HAP-1 (cell line): ENCODE measurements at regions not wholly inside any gene's neighbourhood (a gene's known extent, or its start where the extent isn't known, plus 50 kb on each side); places are given as distances from the start of the nearest gene placed in this dataset.
A peak's percentile ranks its signal among the peaks of the same experiment; 100 is the strongest.

Experiments
- DNase-seq, 2 experiments: peaks; one replicate each; pipeline ENCODE4 v3.0.0-alpha.2; 2016 to 2020; ENCODE audit warnings: low spot score in 2 of 2
- H3K27me3 ChIP-seq: fragments of 250-450 bp; sonication (Bioruptor Pico); 2 replicates; pipeline ENCODE4 v1.5.1; 2020; ENCODE audit warnings: low read depth, mild to moderate bottlenecking, moderate library complexity
- H3K36me3 ChIP-seq: fragments of 250-450 bp; sonication (Bioruptor Pico); replicated peaks from 2 replicates; pipeline ENCODE4 v1.5.1; 2020; ENCODE audit warnings: mild to moderate bottlenecking
- H3K4me1 ChIP-seq: fragments of 250-450 bp; sonication (Bioruptor Pico); 2 replicates; pipeline ENCODE4 v1.5.1; 2020; ENCODE audit warnings: mild to moderate bottlenecking
- H3K4me3 ChIP-seq: fragments of 250-450 bp; sonication (Bioruptor Pico); 2 replicates; pipeline ENCODE4 v1.5.1; 2020; ENCODE audit warnings: mild to moderate bottlenecking, moderate library complexity
- H3K9me3 ChIP-seq: fragments of 250-450 bp; sonication (Bioruptor Pico); 2 replicates; pipeline ENCODE4 v1.5.1; 2020; ENCODE audit warnings: mild to moderate bottlenecking, moderate library complexity
- in situ Hi-C: fragments of 300-500 bp; cut with MboI; formaldehyde crosslinking; loops from 3 replicates; pipeline ENCODE4 v1.14.3; 2020; ENCODE audit warnings: low sequenced_read_pairs, inconsistent platforms, mixed read lengths

- H3K27me3 ChIP-seq, result no peaks in the 10 kb centered on the region
- H3K4me1 ChIP-seq, result no peaks in the 10 kb centered on the region
- in situ Hi-C loops, result no loop called here
- H3K4me3 ChIP-seq, result no peak overlapping the region
- no peaks in the 10 kb centered on the region for H3K36me3 ChIP-seq
- DNase-seq, result no peak
- no peaks in the 10 kb centered on the region for H3K9me3 ChIP-seq
Measured at GRCh38 chr3:20700714-20701113, 514.7 kb upstream of the SGO1 start.

DNA sequence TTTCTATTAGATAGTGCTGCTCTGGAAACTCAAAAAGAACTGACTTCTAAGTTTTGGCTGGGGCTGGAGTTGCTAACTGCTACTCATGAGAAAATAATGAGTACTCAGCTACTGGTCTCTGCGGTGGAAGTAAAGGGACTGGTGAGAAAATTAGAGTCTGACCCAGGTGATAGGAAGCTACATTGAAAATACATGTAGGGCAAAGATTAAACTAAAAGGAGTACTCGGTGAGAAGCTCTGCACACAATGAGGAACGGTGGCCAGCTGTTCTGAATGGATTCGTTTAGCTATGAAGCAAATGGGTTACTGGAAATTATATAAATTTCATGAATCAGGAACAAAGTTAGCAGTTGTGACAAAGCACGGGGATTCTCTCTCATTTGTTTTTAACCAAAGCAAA lies 512.9 kb upstream of the SGO1 start:
- no peaks in the 10 kb centered on the region for H3K27me3 ChIP-seq
- no peaks in the 10 kb centered on the region for H3K9me3 ChIP-seq
- DNase-seq, result no peak
- H3K36me3 ChIP-seq, result no peaks in the 10 kb centered on the region
- H3K4me3 ChIP-seq, result no peak overlapping the region
- in situ Hi-C loops, result no loop called here
- H3K4me1 ChIP-seq, result no peaks in the 10 kb centered on the region

DNA sequence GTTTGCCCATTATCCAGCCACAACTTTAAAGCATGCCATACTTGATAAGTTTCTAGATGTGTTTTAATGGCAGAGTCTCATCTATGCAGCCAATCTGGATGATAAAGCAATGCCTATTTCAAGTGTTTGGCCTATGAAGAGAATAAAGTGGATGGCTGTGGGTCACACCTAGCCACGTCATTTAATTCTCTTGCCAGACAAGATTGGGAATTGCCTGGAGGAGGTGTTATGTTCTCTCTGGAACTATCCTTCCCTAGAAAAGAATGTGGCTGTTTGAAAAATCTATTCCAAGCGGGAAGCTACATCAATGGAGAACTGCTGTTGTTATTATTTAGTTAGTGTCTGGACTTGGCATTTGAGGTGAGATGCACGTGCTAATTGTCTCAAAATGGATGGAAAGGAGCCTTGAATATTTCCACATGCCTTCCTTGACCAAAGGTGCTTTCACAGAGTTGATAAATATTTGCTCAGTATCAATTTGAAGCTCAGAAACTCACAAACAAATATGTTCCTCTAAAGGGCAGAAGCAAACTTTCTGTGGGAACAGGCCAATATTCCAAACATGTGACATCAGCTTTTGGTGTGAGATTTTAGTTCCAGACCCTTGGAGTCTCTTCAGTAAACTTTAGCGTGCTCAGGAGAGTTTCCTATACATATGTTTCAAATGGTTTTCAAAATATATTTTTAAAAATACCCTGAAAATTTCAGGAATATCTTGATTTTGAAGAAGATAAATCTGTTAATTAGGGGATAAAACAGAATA lies 510.6 kb upstream of the SGO1 start:
- no peaks in the 10 kb centered on the region for H3K36me3 ChIP-seq
- H3K4me3 ChIP-seq, result no peak overlapping the region
- H3K9me3 ChIP-seq, result no peaks in the 10 kb centered on the region
- no peaks in the 10 kb centered on the region for H3K4me1 ChIP-seq
- in situ Hi-C loops, result no loop called here
- DNase-seq, result no peak
- no peaks in the 10 kb centered on the region for H3K27me3 ChIP-seq

GRCh38 chr3:20692675-20693074 lies 506.7 kb upstream of the SGO1 start:
- no peaks in the 10 kb centered on the region for H3K27me3 ChIP-seq
- in situ Hi-C loops, result no loop called here
- no peak for DNase-seq
- H3K9me3 ChIP-seq, result no peaks in the 10 kb centered on the region
- no peak overlapping the region for H3K4me3 ChIP-seq
- no peaks in the 10 kb centered on the region for H3K36me3 ChIP-seq
- H3K4me1 ChIP-seq, result no peaks in the 10 kb centered on the region

DNA sequence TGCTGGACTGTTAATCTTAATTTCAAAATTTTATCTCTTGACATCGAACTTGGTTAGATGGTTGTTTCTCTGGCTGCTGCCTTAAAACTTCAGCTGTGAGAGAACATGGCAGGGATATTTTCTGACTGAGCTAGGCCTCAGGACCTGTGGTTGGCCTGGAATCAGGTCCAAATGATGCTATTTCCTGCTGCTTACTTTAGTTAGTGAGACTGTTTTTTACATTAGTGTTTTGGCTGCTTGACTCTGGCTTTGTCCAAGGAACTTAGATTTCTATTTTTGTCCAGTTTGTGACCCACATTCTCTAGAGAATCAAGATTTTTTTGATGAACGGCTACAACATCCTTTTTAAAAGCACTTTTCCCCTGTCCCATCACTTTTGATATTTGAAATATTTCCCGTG lies 497.9 kb upstream of the SGO1 start:
- H3K4me1 ChIP-seq, result no peaks in the 10 kb centered on the region
- no peak overlapping the region for H3K4me3 ChIP-seq
- no peak for DNase-seq
- no peaks in the 10 kb centered on the region for H3K9me3 ChIP-seq
- no peaks in the 10 kb centered on the region for H3K27me3 ChIP-seq
- H3K36me3 ChIP-seq, result no peaks in the 10 kb centered on the region
- in situ Hi-C loops, result no loop called here

DNA sequence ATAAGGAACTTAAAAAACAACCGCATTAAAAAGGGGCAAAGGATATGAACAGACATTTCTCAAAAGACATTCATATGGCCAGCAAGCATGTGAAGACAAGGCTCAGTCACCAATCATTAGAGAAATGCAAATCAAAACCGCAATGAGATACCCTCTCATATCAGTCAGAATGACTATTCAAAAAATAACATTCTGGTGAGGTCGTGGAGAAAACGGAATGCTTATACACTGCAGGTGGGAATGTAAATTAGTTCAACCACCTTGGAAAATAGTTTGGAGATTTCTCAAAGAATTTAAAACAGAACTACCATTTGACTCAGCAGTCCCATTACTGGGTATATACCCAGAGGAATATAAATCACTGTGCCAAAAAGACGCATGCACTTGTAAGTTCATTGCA lies 496.6 kb upstream of the SGO1 start:
- Histone ChIP-seq H3K4me1 (no peaks in the 10 kb centered on the region), H3K36me3 (no peaks in the 10 kb centered on the region)
- DNase-seq, result no peak

DNA sequence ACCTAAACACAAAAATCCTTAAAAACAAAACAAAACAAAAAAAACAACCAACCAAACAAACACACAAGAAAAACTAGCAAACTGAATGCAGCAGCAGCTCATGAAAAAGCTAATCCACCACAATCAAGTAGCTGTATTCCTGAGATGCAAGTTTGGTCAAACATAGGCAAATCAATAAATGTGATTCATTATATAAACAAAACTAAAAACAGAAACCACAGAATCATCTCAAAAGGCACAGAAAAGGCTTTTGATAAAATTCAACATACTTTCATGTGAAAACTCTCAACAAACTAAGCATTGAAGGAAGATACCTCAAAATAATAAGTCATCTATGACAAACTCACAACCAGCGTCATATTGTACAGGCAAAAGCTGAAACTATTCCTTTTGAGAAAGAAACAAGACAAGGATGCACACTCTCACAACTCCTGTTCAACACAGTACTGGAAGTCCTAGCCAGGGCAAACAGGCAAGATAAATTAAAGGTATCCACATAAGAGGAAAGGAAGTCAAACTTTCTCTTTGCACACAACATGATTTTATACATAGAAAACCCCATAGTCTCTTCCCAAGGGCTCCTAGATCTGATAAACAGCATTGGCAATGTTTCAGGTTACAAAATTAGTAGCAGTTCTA lies 495.1 kb upstream of the SGO1 start:
- Histone ChIP-seq H3K27me3 (no peaks in the 10 kb centered on the region), H3K4me3 (no peak overlapping the region), H3K4me1 (no peaks in the 10 kb centered on the region), H3K36me3 (no peaks in the 10 kb centered on the region), H3K9me3 (no peaks in the 10 kb centered on the region)
- in situ Hi-C loops, result no loop called here
- no peak for DNase-seq

More for the DNA sequence above, 496.6 kb upstream of the SGO1 start:
- no peaks in the 10 kb centered on the region for H3K9me3 ChIP-seq
- in situ Hi-C loops, result no loop called here
- no peaks in the 10 kb centered on the region for H3K27me3 ChIP-seq
- H3K4me3 ChIP-seq, result no peak overlapping the region

GRCh38 chr3:20673866-20674265 lies 487.9 kb upstream of the SGO1 start:
- Histone ChIP-seq H3K9me3 (no peaks in the 10 kb centered on the region), H3K4me1 (no peaks in the 10 kb centered on the region), H3K4me3 (no peak overlapping the region), H3K27me3 (no peaks in the 10 kb centered on the region), H3K36me3 (no peaks in the 10 kb centered on the region)
- DNase-seq, result no peak
- in situ Hi-C loops, result no loop called here

DNA sequence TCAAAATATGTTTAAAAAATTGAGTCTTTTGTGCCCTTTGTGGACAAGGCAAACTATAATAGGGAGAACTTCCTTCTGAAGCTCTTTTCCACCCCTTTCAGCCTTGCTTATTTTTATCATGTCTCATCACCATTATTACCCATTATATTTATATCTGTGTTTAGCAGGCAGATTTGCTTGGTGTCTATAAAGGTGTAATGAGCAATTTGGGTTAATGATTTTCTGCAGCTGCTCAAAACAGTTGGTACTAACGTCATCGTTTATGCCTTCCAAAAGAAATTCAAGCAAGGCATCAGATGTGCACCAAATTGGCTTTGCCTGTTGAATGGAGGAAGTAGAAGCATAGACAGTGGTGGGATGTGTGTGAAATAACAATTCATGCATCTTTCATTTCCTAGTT lies 483.7 kb upstream of the SGO1 start:
- H3K4me3 ChIP-seq, result no peak overlapping the region
- in situ Hi-C loops, result no loop called here
- no peaks in the 10 kb centered on the region for H3K4me1 ChIP-seq
- no peaks in the 10 kb centered on the region for H3K27me3 ChIP-seq
- DNase-seq, result no peak
- no peaks in the 10 kb centered on the region for H3K36me3 ChIP-seq
- H3K9me3 ChIP-seq, result no peaks in the 10 kb centered on the region

- Histone ChIP-seq H3K4me3 (no peak overlapping the region), H3K36me3 (no peaks in the 10 kb centered on the region), H3K4me1 (no peaks in the 10 kb centered on the region), H3K27me3 (no peaks in the 10 kb centered on the region), H3K9me3 (no peaks in the 10 kb centered on the region)
- in situ Hi-C loops, result no loop called here
- DNase-seq, result no peak
Measured at GRCh38 chr3:20669184-20669583, 483.2 kb upstream of the SGO1 start.

DNA sequence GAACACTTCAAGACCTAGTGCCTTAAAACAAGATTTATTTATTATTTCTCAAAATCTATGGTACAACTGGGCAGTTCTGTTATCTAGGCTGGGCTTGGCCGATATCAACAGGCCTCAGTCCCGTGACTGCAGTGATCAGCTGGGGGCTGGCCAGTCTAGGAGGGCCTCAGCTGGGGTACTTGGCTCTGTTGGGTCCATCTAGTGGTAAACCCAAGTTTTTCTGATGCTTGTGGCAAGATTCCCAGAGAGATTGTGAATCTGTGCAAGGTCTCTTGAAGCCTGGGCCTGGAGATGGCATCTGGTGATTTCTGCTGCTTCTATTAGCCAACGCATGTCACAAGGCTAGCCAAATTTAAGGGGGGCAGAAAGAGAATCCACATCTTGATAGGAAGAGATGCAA lies 482.4 kb upstream of the SGO1 start:
- H3K9me3 ChIP-seq, result no peaks in the 10 kb centered on the region
- DNase-seq, result peak in 1 of 2 experiments; percentile 16

GRCh38 chr3:20666091-20666490 lies 480.1 kb upstream of the SGO1 start:
- Histone ChIP-seq H3K27me3 (no peaks in the 10 kb centered on the region), H3K4me3 (no peak overlapping the region), H3K36me3 (no peaks in the 10 kb centered on the region), H3K9me3 (no peaks in the 10 kb centered on the region), H3K4me1 (no peaks in the 10 kb centered on the region)
- DNase-seq, result no peak
- in situ Hi-C loops, result no loop called here

More for the DNA sequence above, 482.4 kb upstream of the SGO1 start:
- no peaks in the 10 kb centered on the region for H3K27me3 ChIP-seq
- in situ Hi-C loops, result no loop called here
- H3K4me3 ChIP-seq, result no peak overlapping the region
- no peaks in the 10 kb centered on the region for H3K36me3 ChIP-seq
- H3K4me1 ChIP-seq, result no peaks in the 10 kb centered on the region

GRCh38 chr3:20658491-20658890 lies 472.5 kb upstream of the SGO1 start:
- Histone ChIP-seq H3K4me1 (no peaks in the 10 kb centered on the region), H3K36me3 (no peaks in the 10 kb centered on the region), H3K4me3 (no peak overlapping the region), H3K27me3 (no peaks in the 10 kb centered on the region), H3K9me3 (no peaks in the 10 kb centered on the region)
- in situ Hi-C loops, result no loop called here
- DNase-seq, result no peak

GRCh38 chr3:20657560-20657959 lies 471.6 kb upstream of the SGO1 start:
- Histone ChIP-seq H3K9me3 (no peaks in the 10 kb centered on the region), H3K4me3 (no peak overlapping the region), H3K4me1 (no peaks in the 10 kb centered on the region), H3K27me3 (no peaks in the 10 kb centered on the region), H3K36me3 (no peaks in the 10 kb centered on the region)
- DNase-seq, result no peak
- in situ Hi-C loops, result no loop called here
